ENCODE measurements at regions not wholly inside any gene's neighbourhood (a gene's known extent, or its start where the extent isn't known, plus 50 kb on each side); places are given as distances from the start of the nearest gene placed in this dataset.

DNA sequence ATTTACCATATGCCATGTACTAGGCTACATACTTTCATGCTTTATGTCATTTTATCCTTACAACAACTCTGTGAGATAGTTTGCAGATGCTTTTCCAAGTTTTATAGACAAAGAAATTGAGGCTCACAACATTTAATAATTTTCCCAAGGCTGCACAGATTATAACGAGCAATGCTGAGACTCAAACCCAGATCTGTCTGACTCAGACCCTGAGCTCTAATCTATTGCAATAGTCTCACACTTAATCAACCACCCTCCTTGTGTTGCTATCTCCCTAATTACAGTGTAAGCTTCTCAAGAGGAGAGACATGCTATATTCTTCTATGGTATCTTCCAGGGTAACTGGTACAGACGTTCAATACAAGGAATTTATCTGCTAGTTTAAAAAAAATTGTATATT, 247.6 kb downstream of the WDR11 start:
- TF ChIP-seq SUZ12 (IDR thresholded peaks at IDR 0.05; ENCODE audit: extremely low read depth, insufficient read depth, insufficient read length) (no peak), ZNF274 (IDR thresholded peaks at IDR 0.05; ENCODE audit: low read depth, low read length) (no peak), YY1 (IDR thresholded peaks at IDR 0.05; ENCODE audit: insufficient read depth, insufficient read length) (no peak)
